ENCODE measurements at regions not wholly inside any gene's neighbourhood (a gene's known extent, or its start where the extent isn't known, plus 50 kb on each side); places are given as distances from the start of the nearest gene placed in this dataset.

DNA sequence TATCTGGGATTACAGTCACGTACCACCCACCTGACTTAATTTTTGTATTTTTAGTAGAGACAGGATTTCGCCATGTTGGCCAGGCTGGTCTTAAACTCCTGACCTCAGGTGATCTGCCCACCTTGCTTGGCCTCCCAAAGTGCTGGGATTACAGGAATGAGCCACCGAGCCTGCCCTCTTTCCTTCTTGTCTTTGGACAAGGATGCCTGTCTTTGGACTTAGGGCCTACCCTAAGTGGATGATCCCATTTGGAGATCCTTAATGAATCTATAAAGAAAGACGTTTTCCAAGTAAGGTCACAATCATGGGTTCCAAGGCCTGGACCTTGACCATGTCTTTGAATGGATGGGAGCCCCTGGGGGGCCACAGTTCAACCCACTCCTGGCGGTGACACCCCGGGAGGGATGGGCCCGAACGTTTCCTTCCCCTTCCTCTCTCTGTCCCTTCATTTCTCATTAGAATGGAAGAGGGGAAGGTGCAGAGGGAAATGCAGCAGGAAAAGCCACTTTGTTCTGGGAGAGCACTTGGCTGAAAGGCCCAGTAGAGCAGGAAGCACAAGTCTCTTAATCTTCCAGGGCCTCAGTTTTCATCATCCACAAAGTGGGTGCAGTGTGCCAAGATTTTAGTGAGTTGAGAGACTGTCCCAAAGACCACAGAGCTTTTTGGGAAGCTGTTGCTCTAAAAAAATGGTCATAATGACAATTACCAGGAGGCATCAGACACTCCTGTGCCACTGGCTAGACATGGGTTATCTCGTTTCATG lies 353.3 kb downstream of the SEC14L1 start:
- no peak for DNase-seq

DNA sequence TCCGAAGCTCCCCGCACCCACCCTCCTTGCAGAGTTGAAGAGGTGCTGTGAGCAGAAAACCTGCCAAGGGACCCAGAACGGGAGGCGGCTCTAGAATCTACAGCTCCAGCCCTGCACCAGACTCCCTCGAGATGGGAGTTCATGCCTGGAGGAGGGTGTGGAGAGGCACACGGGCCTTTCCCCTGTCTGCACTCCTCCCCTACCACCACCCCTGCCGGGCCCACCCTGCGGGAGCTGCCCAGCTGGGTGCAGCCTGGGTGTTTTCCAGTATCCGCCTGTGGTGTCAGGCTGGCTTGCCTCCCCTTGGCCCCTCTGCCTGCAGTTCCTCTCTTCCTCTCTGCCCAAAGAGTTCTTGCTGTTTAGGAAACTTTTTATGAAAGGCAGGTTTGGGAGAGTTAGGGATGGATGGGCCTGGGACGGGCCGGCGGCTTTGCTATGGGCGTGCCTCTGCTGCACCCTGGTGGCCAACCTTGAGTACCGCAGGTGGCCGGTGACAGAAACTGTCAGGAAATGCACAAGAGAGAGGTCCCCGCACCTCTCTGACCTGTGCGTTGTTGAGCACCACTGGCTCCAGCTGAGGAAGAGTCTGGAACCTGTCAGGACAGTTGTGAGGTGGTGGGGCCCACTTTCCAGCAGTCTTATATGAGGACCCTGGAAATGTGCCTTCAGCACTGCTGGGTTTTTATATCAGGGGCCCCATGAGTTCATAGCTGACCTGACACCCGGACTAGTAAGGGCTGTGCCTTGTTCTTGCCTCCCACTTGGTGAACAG lies 354.1 kb downstream of the SEC14L1 start:
- no peak for DNase-seq

DNA sequence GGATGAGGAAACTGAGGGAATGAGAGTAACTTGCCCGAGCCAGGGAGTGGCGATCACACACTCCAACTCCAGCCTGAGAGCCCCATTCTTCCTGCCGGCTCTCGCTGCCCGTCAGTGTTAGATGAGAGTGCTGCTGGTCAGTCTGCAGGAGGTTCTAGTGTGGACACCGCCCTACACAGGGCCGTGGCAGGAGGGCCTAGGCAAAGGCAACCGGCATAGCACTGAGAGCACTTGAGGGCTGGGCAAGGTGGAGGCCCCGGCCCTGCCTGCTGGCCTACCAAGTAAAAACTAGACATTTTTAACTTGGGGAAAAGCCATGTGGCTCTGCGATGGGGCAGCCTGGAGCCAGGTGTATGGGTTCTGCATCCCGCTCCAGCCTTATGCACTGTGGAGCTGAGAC lies 354.8 kb downstream of the SEC14L1 start:
- no peak for DNase-seq

DNA sequence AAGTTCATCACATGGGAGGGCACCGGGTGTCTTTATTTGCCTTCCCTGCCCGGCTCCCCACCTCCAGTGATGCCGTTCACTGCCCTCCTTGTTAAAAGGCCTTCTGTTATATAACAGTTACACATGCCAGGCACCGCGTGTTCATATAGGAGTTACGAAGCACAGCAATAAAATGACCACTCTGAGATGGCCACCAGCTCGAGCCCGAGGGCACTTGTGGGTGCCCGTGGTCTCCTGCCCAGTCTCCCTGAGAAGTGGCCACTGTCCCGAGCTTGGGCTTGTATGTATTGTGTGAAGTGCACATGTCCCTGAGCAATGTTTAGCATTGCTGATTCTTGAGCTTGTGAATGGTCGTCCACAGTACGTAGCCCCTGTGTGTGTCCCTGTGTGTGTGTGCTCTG lies 355.6 kb downstream of the SEC14L1 start:
- DNase-seq, result no peak

DNA sequence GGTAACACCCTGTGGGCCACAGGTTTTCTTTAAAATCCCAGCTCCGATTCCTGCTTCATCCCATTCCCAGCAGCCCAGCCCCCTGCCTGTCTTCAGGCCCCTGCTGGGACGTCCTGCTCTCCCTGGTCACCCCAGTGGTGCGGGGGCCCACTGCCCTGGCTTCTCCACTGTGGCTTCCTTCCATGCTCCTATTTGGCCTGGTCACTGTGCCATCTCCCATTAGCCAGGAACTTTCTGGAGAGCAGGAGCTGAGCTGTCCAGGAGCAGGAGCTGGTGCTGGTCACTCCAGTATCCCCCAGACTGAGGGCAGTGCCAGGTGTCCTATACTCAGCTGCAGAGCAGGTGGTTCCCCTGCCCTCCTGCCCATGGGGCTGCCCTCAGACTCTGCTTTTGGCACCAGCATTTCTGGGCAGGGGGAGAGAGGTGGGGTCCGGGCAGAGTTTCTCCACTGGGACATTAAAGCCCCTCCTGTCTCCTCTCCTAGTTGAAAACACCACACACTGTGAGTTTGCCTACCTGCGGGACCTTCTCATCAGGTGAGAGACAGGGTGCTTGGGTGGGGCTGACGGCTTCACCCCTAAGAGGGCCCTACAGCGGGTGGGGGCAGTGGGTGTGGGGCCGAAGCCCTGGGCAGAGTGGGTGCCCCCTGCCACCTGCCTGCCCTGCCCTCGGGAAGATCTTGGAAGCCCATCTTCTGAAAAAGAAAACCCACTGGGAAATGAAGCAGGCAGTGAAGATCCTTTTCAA lies 356.2 kb downstream of the SEC14L1 start:
- no peak for DNase-seq

DNA sequence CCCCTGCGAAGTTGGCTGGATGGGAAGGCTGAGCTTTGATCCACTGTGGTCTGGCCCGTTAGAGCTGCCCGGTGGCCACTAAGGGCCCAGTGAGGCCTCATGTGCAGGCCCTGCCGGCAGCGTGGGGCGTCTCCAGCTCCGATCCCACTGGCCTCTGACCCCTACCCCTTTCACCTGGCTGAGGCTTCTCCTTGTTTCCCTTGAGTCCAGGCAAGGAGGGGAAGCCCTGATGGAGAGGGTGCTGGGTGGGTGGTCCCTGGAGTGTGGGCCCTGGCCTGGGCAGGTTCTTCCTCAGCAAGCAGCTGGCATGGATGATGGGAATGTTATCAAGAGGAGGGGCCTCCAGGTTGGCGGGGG lies 356.8 kb downstream of the SEC14L1 start:
- DNase-seq, result no peak

DNA sequence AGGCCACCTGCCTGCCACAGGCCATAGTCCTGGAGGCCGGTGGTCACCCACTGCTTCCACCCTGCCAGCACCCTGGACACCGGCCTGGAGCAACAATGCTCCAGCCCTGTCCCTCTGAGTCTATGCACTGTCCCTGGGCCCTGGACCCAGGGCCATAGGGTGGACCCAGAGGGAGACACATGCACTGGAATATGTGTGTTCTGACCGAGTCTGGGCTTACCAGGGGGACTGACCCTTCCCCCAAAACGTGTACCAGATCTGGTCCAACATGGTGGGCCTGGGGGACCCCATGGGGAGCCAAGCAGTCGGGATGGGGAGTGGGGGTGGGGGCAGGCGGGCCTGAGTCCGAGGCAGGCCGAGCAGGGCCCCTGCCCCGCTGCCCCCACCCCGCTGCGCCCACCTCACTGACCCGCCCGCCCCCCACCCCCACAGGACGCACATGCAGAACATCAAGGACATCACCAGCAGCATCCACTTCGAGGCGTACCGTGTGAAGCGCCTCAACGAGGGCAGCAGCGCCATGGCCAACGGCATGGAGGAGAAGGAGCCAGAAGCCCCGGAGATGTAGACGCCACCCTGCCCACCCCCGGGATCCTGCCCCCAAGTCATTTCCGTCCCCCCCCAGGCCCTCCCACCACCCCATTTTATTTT lies 357.4 kb downstream of the SEC14L1 start:
- no peak for DNase-seq

DNA sequence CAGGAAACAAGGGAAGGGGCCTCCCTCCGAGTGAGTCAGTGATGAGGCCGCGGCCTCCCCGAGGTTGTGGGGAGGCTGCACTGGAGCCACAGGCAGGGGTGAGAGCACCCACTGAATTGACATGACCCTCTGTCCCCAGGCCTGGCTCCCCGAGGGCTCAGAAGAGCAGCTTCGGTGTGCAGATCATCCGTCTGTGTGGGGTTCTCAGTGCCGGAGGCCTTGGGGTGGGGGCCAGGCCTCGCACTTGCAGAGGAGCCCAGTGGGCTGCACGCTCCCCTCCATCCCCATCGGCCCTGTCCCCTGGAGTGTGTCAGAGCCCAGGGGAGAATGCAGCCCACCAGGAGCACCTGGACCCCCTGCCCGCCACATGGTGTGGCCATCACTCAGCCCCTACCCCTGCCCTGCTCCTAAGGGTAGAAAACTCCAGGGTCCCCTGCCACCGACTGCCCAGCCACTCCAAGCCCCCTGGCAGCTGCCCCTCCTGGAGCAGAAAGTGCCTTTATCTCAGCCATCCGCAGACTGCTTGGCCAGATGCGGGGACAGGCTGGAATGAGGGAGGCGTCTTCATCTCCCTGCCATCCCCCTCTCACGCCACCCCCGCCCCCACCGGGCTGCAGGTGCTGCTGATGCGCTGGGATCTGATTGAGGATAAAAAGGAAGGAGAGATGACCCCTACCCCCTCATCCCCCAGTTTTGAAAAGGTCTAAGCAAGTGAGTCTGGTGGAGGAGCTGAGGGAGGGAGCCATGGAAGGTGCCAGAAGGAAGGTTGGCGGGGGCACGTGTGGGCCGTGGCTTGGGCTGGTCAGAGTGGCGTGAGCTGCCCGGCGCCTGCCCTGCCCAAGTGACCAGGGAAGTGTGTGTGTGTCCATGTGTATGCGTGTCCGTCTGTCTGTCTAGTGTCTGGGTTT lies 358.3 kb downstream of the SEC14L1 start:
- no peak for DNase-seq

DNA sequence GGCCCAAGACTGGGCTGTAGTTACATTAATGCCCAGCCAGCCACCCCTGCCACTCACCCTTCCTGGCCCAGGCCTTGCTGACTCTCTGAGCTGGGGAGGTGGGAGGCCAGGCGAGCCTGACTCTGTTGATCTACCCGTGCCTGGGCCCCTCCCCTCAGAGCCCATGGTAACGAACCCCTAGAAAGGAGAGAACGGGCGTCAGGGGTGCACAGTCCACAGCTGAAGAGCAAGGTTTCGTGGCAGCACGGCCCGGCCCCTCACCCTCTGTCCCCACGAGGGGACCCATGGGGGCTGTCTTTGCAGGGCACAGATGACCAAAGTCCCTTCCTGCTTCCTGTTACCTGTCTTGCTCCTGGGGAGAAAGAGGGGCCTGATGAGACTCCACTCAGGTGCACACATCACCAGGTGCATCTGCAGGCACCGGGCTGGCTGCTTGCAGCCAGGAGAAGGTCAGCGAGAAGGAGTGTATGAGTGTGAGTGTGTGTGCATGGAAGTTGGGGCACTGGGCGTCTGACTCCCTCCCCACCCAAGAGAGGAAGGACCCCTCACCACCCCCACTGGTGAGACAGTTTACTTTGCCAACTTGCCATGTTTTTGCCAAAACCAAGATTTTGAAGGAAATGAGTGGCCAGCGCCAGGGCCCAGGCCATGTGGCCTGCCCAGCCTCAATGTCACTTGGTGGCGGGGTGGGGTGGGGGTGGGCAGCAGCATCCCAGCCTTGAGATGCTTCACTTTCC lies 359.1 kb downstream of the SEC14L1 start:
- DNase-seq, result no peak

DNA sequence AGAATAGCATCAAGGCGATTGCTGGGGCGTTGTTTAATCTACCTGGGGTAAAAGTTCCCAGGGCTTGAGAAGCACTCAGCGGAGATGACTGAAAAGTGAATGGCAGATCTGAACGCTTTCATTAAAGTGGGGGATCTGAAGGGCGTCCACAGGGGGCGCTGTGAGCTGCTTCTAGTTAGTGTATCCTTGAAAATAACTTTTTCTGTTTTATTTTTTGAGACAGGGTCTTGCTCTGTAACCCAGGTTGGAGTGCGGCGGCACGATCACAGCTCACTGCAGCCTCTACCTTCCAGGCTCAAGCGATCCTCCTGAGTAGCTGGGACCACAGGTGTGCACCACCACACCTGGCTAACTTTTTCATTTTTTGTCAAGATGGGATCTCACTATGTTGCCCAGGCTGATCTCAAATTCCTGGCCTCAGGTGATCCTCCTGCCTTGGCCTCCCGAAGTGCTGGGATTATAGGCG lies 360.4 kb downstream of the SEC14L1 start:
- no peak for DNase-seq

DNA sequence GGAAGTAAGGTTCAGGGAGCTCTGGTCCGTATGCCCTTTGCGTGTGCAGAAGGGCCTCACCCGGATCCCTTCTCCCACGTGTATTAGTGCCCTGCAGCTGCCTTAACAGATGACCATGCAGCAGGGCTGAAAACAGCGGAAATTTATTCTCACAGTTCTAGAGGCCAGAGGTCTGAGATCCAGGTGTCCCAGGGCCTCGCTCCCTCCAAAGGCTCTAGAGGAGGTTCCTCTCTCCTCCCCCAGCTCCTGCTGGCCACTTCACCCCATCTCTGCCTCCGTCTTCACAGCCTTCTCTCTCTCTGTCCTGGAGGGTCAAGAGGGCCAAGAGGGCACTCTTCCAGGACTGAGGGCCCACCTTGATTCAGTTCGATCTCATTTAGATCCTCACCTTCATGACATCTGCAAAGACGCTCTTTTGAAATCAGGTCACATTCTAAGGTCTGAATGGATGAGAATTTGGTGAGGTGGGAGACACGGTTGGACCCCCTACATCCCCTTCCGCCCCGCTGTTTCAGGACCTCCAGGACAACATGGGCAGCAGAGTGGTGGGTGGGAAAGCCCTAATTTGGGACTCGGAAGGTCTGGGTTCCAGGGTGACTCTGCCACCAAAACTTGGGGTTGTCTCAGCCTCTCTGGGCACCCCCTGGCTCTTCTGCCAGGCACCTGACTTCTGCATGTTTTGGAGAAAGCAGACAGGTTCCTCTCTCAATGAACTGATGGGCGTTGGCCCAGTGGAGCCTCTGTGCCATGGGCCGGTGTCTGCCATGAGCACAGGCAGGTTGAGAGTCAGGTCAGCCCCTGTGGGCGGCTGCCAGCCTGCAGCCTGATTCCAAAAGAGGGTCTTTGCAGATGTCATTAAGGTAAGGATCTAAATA lies 361.2 kb downstream of the SEC14L1 start:
- no peak for DNase-seq

DNA sequence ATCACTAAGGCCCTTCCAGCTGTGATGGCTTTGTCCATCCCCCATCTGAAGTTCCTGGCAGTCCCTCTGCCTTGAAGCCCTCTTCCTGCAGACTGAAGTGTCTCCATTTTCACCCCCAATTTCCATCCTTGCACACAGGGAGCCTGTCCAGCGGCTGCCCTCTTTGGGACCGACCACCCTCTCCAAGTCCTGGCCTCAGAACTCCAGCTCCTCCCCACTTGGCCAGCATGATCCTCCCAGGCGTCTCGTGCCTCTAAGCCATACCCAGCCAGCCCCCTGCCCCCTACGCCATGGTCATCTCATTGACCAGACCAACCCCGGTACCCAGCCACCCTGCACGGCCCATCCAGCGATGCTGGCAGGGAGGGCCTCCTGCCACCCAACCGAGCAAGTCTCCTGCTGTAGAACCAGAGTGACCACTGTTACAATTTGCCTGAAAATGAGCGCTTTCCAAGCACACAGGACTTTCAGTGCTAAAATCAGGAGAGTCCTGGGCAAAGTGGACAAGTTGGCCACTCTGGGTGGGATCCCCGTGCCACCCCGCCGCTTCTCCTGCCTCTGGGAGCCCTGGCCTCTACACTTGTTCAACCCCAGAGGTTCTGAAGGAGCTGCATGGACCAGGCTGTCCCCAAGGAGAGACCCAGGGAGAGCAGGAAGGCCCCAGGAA lies 362.0 kb downstream of the SEC14L1 start:
- DNase-seq, result no peak

DNA sequence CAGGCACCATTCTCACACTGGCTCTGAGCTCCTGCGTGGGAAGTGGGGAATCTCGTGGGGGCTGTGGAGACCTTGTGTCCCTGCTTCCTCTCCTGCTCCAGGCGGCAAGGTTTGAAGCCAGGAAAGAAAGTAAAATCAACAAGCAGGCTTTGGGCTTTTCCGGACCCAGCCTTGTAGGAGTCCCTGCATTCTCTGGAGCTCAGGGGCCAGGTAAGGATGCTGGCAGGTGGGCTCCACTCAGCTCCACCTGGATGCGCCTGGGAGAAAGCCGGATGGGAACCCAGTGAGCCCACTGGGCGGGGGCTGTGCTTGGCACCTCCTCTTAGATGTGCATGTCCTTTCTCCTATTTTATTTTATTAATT lies 362.5 kb downstream of the SEC14L1 start:
- no peak for DNase-seq

DNA sequence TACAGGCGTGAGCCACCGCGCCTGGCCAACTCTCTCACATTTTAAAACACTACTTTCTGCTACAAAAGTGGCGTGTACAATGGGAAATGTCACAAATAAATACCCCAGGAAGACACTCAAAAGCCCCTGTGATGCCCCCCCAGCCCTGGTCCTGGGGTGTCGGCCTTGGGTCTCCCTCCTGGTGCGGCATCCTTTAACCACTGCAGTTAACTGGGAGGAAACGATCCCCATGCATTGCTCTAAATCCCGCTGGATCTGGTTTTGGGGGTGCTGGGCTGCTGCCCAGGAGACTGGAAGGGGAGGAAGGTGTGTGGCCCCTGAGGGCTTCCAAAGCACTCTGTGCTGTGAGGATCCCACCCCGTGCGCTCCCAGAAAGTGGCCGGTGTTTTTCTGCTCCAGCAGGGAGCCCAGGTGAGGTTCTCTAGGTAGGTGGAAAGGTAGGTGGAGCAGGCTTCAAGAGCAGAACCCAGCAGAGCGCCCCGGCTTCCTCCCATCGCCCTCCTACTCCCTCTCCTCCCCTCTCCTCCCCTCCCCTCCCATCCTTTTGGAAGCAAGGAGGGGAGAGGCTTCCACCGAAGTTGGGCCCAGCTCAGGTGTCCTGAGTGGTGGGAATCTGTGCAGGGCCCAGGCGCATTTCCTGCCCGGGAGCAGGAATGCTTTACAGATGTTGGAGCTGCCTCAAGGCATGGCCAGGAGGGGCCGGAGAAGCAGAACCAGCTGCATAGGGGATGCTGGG lies 363.3 kb downstream of the SEC14L1 start:
- DNase-seq, result no peak

DNA sequence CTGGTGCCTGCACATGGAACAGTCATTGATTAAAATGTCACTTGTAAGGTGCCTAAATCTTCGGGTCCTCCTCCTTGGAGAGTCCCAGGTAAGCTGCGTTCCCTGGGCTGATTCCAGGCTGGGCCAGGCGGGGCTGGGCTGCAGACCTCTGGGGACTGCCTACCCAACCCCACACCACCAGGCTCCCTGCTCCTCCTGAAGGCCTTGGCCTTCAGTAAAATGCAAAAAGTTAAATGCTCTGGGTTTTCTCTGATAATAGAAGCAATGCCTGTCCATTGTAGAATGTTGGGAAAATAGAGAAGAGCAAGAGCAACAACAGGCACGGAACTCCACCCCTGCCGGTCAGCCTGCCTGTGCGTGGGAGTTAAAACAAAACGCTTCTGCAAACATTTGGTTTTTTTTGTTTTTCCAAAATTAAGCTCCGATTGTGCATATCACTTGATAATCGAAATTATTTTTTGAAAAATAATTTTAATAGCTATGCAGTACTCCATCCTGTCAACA lies 363.9 kb downstream of the SEC14L1 start:
- no peak for DNase-seq

DNA sequence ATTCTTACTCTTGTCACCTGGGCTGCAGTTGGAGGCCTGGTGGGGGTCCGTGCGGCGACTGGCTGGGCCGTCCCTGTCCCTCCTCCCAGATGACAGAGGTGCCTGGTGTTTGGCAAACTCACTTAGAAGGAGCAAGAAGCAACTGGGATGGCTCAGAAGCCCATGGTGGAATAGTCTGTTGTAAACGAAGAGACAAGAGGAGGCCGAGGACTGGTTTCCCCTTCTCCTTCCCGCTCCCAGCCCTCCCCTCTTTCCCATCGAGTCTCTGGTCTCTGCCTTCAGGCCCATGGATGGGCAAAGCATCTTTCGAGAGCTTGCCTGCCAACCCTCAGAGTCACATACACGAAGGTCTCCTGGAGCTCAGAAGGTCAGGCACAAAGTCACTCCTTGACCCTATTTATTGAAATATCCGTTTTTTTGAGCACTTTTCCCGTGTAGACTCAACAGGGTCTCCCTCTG lies 364.4 kb downstream of the SEC14L1 start:
- no peak for DNase-seq

DNA sequence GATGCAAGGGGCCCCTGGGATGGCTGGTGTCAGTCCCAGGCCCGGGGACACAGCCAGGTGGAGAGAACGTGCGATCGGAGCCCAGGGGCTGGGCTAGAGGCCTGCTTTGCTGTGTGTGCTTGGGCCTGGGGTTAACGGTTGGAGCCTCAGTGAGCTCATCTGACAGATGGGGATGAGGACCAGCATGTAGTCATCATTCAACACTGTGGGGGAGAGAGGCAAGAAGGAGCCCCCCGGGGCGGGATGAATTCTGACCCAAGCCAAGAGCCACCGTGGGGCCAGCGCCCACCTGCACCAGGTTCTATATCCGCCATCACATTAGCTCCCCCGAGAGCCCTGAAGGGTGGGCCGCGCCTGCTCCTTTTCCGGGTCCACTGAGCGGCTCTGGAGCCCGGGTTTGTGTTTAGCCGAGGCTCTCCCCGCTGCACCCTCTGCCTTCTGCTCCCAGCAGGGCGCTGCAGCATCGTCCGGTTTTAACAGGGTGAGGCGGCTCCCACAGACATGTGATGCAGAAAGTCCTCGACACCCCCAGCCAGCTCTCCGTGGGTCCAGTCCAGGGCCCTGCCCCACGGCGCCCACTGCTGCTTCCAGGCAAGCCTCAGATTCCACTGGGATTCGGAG lies 365.7 kb downstream of the SEC14L1 start:
- no peak for DNase-seq
